ENCODE measurements at regions not wholly inside any gene's neighbourhood (a gene's known extent, or its start where the extent isn't known, plus 50 kb on each side); places are given as distances from the start of the nearest gene placed in this dataset.

GRCh38 chr13:50670847-50671496 lies 172.5 kb downstream of the DLEU7 start:
- TF ChIP-seq EZH2 (IDR thresholded peaks at IDR 0.05; ENCODE audit: borderline replicate concordance, insufficient read depth, low read depth, low read length, poor library complexity, severe bottlenecking), result no peak
- TF ChIP-seq, protein P1, sequence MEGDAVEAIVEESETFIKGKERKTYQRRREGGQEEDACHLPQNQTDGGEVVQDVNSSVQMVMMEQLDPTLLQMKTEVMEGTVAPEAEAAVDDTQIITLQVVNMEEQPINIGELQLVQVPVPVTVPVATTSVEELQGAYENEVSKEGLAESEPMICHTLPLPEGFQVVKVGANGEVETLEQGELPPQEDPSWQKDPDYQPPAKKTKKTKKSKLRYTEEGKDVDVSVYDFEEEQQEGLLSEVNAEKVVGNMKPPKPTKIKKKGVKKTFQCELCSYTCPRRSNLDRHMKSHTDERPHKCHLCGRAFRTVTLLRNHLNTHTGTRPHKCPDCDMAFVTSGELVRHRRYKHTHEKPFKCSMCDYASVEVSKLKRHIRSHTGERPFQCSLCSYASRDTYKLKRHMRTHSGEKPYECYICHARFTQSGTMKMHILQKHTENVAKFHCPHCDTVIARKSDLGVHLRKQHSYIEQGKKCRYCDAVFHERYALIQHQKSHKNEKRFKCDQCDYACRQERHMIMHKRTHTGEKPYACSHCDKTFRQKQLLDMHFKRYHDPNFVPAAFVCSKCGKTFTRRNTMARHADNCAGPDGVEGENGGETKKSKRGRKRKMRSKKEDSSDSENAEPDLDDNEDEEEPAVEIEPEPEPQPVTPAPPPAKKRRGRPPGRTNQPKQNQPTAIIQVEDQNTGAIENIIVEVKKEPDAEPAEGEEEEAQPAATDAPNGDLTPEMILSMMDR (IDR thresholded peaks at IDR 0.05), result no peak
